Activated CD4-positive, alpha-beta T cell treated with anti-CD3 and anti-CD28 coated beads for 36 hours (primary cell): ENCODE measurements at regions not wholly inside any gene's neighbourhood (a gene's known extent, or its start where the extent isn't known, plus 50 kb on each side); places are given as distances from the start of the nearest gene placed in this dataset.
A peak's percentile ranks its signal among the peaks of the same experiment; 100 is the strongest.
"Not testable (repeated sequence)": the region's sequence is repeated elsewhere in the genome, so short reads cannot be mapped to it uniquely, and the experiment has no call there.

Experiments
- ATAC-seq: fragments of 200-7000 bp; cut with Tn5 transposase; one replicate; pipeline ENCODE4 v1.10.0; 2021; ENCODE audit warnings: mild to moderate bottlenecking, moderate library complexity
- CTCF ChIA-PET: fragments of 350-600 bp; sonication (Branson Sonifier 250); formaldehyde crosslinking; loops from one replicate; lab custom pipeline; 2021; ENCODE audit warnings: antibody characterized with exemption; lab: Charles Lee
- POLR2A ChIA-PET: fragments of 350-600 bp; sonication (Branson Sonifier 250); formaldehyde crosslinking; loops from one replicate; lab custom pipeline; 2021; ENCODE audit warnings: antibody characterized with exemption, inconsistent platforms; lab: Charles Lee
- DNase-seq: peaks from one replicate; pipeline ENCODE4 v3.0.0-alpha.2; 2020
- H3K27ac Mint-ChIP-seq: one replicate; pipeline ENCODE4 v1.8.0; 2021; ENCODE audit warnings: mixed read lengths
- H3K27me3 Mint-ChIP-seq: one replicate; pipeline ENCODE4 v1.8.0; 2021; ENCODE audit warnings: mixed read lengths
- H3K36me3 Mint-ChIP-seq: one replicate; pipeline ENCODE4 v1.8.0; 2021; ENCODE audit warnings: low read depth, mixed read lengths
- H3K4me1 Mint-ChIP-seq: one replicate; pipeline ENCODE4 v1.8.0; 2021; ENCODE audit warnings: mixed read lengths
- H3K4me3 Mint-ChIP-seq: one replicate; pipeline ENCODE4 v1.8.0; 2021; ENCODE audit warnings: mild to moderate bottlenecking, moderate library complexity, mixed read lengths
- H3K9me3 Mint-ChIP-seq: one replicate; pipeline ENCODE4 v1.8.0; 2021; ENCODE audit warnings: low read depth, mixed read lengths
- intact Hi-C, 2 experiments: fragments of 100-400 bp; cut with DNase I in 1 of 2; cut with micrococcal nuclease in 1 of 2; formaldehyde crosslinking; loops; one replicate each; pipeline versions ENCODE4 v1.14.2 to v1.15.1; 2022 to 2024; cut with DNase I, micrococcal nuclease

- CTCF ChIA-PET, H3K4me1 Mint-ChIP-seq, POLR2A ChIA-PET, H3K27ac Mint-ChIP-seq, H3K36me3 Mint-ChIP-seq, H3K4me3 Mint-ChIP-seq, H3K27me3 Mint-ChIP-seq, ATAC-seq, DNase-seq, H3K9me3 Mint-ChIP-seq, intact Hi-C loops: not testable (repeated sequence)
These were observed 655.9 kb downstream of the TTLL7 start for GRCh38 chr1:83342995-83343394.

- H3K36me3 Mint-ChIP-seq, H3K9me3 Mint-ChIP-seq, intact Hi-C loops, H3K27ac Mint-ChIP-seq, H3K4me3 Mint-ChIP-seq, POLR2A ChIA-PET, ATAC-seq, H3K4me1 Mint-ChIP-seq, H3K27me3 Mint-ChIP-seq, CTCF ChIA-PET, DNase-seq: not testable (repeated sequence)
These were observed 666.6 kb downstream of the TTLL7 start for GRCh38 chr1:83332308-83332707.

DNA sequence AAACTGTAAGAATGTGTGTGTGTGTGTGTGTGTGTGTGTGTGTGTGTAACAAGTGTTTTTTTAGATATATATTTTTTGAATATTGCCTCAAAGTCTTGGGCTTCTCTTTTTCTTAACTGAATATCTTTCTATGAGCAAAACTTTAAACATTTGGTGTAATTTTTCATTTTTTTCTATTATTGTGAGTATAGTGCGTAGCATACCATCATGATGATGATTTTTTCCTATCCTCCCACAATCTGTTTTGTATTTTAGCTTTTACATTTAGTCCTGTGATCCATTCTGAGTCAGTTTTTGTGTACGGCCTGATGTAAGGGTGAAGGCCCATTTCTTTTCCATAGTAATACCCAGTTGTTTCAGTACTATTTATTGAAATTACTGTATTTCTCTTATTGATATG is 680.6 kb downstream of the TTLL7 start:
- no peak overlapping the region for H3K27ac Mint-ChIP-seq
- H3K9me3 Mint-ChIP-seq, result peaks cover 1% of the 10 kb centered on the region
- no peaks in the 10 kb centered on the region for H3K36me3 Mint-ChIP-seq
- POLR2A ChIA-PET, result no interaction called here
- no peak for DNase-seq
- H3K4me3 Mint-ChIP-seq, result no peak overlapping the region
- H3K27me3 Mint-ChIP-seq, result no peaks in the 10 kb centered on the region
- H3K4me1 Mint-ChIP-seq, result no peaks in the 10 kb centered on the region
- CTCF ChIA-PET, result interaction anchor here (0.6 kb wide), 1 partner anchor 70 kb away, joined by 3 read pairs; no protein-coding TSS in a partner anchor
- ATAC-seq, result no peak
- intact Hi-C loops, result no loop called here

GRCh38 chr1:83315446-83315845 is 683.5 kb downstream of the TTLL7 start:
- POLR2A ChIA-PET, CTCF ChIA-PET: not testable (repeated sequence)

GRCh38 chr1:83310161-83310560 is 688.8 kb downstream of the TTLL7 start:
- POLR2A ChIA-PET, CTCF ChIA-PET, intact Hi-C loops: not testable (repeated sequence)

More at GRCh38 chr1:83315446-83315845, 683.5 kb downstream of the TTLL7 start:
- H3K27me3 Mint-ChIP-seq, DNase-seq, intact Hi-C loops, H3K4me1 Mint-ChIP-seq, H3K9me3 Mint-ChIP-seq, ATAC-seq, H3K36me3 Mint-ChIP-seq, H3K4me3 Mint-ChIP-seq, H3K27ac Mint-ChIP-seq: not testable (repeated sequence)

GRCh38 chr1:83309035-83309434 is 689.9 kb downstream of the TTLL7 start:
- DNase-seq, H3K27me3 Mint-ChIP-seq, ATAC-seq, CTCF ChIA-PET, H3K36me3 Mint-ChIP-seq, H3K4me1 Mint-ChIP-seq, H3K27ac Mint-ChIP-seq, POLR2A ChIA-PET, H3K4me3 Mint-ChIP-seq, intact Hi-C loops, H3K9me3 Mint-ChIP-seq: not testable (repeated sequence)

More at GRCh38 chr1:83310161-83310560, 688.8 kb downstream of the TTLL7 start:
- H3K36me3 Mint-ChIP-seq, H3K27me3 Mint-ChIP-seq, H3K4me3 Mint-ChIP-seq, H3K9me3 Mint-ChIP-seq, H3K4me1 Mint-ChIP-seq, DNase-seq, ATAC-seq, H3K27ac Mint-ChIP-seq: not testable (repeated sequence)

- H3K9me3 Mint-ChIP-seq, POLR2A ChIA-PET, H3K36me3 Mint-ChIP-seq, ATAC-seq, H3K27ac Mint-ChIP-seq, intact Hi-C loops, H3K4me1 Mint-ChIP-seq, H3K4me3 Mint-ChIP-seq, H3K27me3 Mint-ChIP-seq, CTCF ChIA-PET, DNase-seq: not testable (repeated sequence)
These were observed 692.1 kb downstream of the TTLL7 start for GRCh38 chr1:83306811-83307210.

DNA sequence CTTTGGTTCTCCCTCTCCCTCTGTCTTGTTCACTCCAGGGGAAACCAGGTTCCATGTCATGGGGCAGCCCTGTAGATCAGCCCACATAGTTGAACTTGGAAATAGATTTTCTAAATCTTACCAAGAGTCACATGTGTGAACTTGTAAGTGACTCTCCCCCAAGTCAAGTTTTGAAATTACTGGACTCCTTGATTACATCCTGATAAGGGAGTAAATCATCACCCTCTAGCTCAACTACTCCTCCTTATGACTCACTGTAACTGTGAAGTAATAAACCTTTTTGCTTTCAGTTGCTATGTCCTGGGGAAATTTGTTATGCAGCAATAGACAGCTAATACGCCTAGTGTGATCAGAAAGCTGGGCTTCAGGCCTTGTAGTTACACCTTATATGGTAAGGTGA is 703.3 kb downstream of the TTLL7 start:
- H3K36me3 Mint-ChIP-seq, intact Hi-C loops, H3K4me1 Mint-ChIP-seq, POLR2A ChIA-PET, H3K27ac Mint-ChIP-seq, H3K27me3 Mint-ChIP-seq, DNase-seq, H3K4me3 Mint-ChIP-seq, CTCF ChIA-PET: not testable (repeated sequence)
- peak; percentile 88 for ATAC-seq
- peaks cover 11% of the 10 kb centered on the region for H3K9me3 Mint-ChIP-seq

DNA sequence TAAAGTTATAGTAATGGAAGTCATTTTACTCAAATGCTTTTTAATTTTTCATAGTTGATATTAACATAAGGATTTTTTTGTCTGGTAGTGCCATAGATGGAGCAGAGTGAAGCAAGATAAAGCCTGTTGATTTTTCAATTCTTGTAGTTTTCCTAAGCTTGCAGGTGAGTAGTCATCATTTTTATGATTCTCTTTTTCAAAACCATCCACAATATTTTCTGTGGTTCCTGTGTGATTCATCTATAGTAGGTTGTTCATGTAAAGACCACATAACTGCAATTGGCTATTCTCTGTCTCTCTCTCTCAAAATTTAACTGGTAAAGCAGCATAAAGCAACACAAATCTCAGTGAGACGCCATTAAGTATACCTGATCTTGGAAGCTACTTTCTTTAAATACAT is 711.5 kb downstream of the TTLL7 start:
- POLR2A ChIA-PET, ATAC-seq, H3K4me1 Mint-ChIP-seq, intact Hi-C loops, DNase-seq, H3K4me3 Mint-ChIP-seq, CTCF ChIA-PET, H3K36me3 Mint-ChIP-seq, H3K9me3 Mint-ChIP-seq, H3K27me3 Mint-ChIP-seq, H3K27ac Mint-ChIP-seq: not testable (repeated sequence)

DNA sequence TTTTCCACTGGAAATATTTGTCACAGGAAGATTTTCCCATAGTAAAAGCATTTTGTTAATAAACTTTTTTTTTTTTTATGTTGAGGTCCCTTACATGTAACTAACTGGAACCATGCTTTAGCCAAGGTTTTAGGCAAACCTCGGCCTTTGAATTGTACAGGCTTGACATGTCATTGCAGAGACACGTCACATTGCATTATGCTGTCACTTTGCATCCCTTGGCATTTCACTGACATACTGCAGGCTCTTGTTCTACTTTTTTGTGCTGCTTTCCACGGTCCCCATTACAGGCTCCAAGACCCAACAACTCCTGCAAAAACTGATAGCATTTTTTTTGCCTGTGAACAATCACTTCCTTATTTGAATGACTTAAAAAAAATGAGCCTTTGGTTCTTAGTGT is 724.3 kb downstream of the TTLL7 start:
- H3K4me1 Mint-ChIP-seq, ATAC-seq, H3K36me3 Mint-ChIP-seq, CTCF ChIA-PET, H3K27me3 Mint-ChIP-seq, H3K9me3 Mint-ChIP-seq, H3K27ac Mint-ChIP-seq, POLR2A ChIA-PET, H3K4me3 Mint-ChIP-seq, intact Hi-C loops, DNase-seq: not testable (repeated sequence)

DNA sequence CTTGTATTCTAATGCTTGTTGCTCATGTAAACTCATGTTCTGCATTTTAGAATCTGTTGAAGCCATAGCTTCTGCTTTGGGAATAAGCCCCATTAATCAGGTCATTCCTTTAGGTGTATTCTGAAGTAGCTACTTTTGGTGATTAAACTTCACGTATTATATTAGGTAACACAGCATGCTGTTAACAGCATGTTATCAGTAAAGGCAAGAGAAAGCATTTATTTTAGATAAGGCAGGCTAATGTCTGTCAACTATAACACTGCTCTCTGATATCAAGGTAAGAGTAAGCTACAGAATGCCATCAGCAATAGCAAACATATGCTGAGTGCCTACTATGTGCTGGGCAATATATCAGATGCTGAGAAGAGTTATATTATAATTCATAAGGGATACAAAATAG is 726.4 kb downstream of the TTLL7 start:
- H3K27ac Mint-ChIP-seq, H3K36me3 Mint-ChIP-seq, H3K9me3 Mint-ChIP-seq, H3K27me3 Mint-ChIP-seq, DNase-seq, CTCF ChIA-PET, intact Hi-C loops, H3K4me1 Mint-ChIP-seq, H3K4me3 Mint-ChIP-seq, POLR2A ChIA-PET, ATAC-seq: not testable (repeated sequence)

- H3K9me3 Mint-ChIP-seq, H3K4me3 Mint-ChIP-seq, CTCF ChIA-PET, DNase-seq, H3K4me1 Mint-ChIP-seq, H3K27me3 Mint-ChIP-seq, ATAC-seq, H3K27ac Mint-ChIP-seq, H3K36me3 Mint-ChIP-seq, intact Hi-C loops, POLR2A ChIA-PET: not testable (repeated sequence)
These were observed 727.1 kb downstream of the TTLL7 start for GRCh38 chr1:83271834-83272233.

DNA sequence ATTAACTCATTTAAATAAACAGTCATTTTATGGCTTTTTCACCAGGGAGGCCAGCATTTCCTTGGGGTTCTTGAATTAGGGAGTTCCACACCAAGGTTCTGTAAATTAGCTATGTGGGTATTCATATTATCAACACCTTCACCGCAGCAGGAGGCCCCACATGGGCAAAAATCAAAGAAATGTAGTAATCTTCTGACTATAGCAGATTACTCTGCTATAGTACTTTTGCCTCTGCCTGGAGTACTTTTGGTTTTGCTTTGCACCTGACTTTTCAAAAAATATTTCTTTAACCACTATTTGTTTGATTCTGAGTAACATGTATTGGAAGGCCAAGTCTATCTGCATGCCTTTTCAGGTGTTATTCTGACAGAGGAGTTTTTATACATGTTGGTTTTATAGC is 728.1 kb downstream of the TTLL7 start:
- H3K4me3 Mint-ChIP-seq, H3K27ac Mint-ChIP-seq, H3K27me3 Mint-ChIP-seq, H3K36me3 Mint-ChIP-seq, DNase-seq, CTCF ChIA-PET, H3K4me1 Mint-ChIP-seq, intact Hi-C loops, H3K9me3 Mint-ChIP-seq, POLR2A ChIA-PET: not testable (repeated sequence)
- ATAC-seq, result peak; percentile 58
